ENCODE measurements at regions not wholly inside any gene's neighbourhood (a gene's known extent, or its start where the extent isn't known, plus 50 kb on each side); places are given as distances from the start of the nearest gene placed in this dataset.

- peaks cover 35% of the 10 kb centered on the region for H3K4me1 Mint-ChIP-seq
- H4K20me1 ChIP-seq (ENCODE audit: insufficient read depth, low read length): no peaks in the 10 kb centered on the region
- H3K36me3 ChIP-seq (replicated peaks in 1 of 2; ENCODE audit: control insufficient read depth in 1 of 2, insufficient read depth in 2 of 2, low read length in 2 of 2): no peaks in the 10 kb centered on the region
- no peak overlapping the region for H2AFZ ChIP-seq (ENCODE audit: insufficient read depth, low read depth, low read length, poor library complexity, severe bottlenecking)
- H3K9ac ChIP-seq (ENCODE audit: insufficient read depth, low read length, poor library complexity, severe bottlenecking): no peak overlapping the region
- intact Hi-C loops (cut with micrococcal nuclease): no loop called here
- no peaks in the 10 kb centered on the region for H3K27me3 ChIP-seq (ENCODE audit: control insufficient read depth in 2 of 2, insufficient read depth in 2 of 2, low read length in 2 of 2)
- no peak for DNase-seq
- H3K4me3 Mint-ChIP-seq: no peak overlapping the region
- H3K27me3 Mint-ChIP-seq (ENCODE audit: low read depth in 3 of 3): peaks cover 0 to 3% (median 0%) of the 10 kb centered on the region in 3 donors
- no peak overlapping the region for H3K4me3 ChIP-seq (replicated peaks in 1 of 3; ENCODE audit: low read depth in 2 of 3, low read length in 3 of 3)
- peaks cover 20 to 25% of the 10 kb centered on the region in 2 donors for H3K4me1 ChIP-seq (ENCODE audit: control insufficient read depth in 1 of 2, insufficient read depth in 2 of 2, low read length in 2 of 2)
- no peaks in the 10 kb centered on the region for H3K9me3 ChIP-seq (replicated peaks in 1 of 2; ENCODE audit: control insufficient read depth in 1 of 2, insufficient read depth in 1 of 2, low read length in 2 of 2)
- no peak overlapping the region for H3K27ac Mint-ChIP-seq
- no peak for TF ChIP-seq CTCF (IDR thresholded peaks at IDR 0.05)
- no peaks in the 10 kb centered on the region for H3K36me3 Mint-ChIP-seq
- H3K4me2 ChIP-seq (replicated peaks; ENCODE audit: extremely low read depth, low read length, poor library complexity, severe bottlenecking): no peak overlapping the region
- no peak overlapping the region for H3K27ac ChIP-seq (ENCODE audit: low read depth in 1 of 2, low read length in 2 of 2)
- WGBS (ENCODE audit: insufficient coverage): no CpG with 5 or more reads among the region's 4 CpGs
- H3K9me3 Mint-ChIP-seq: peaks cover 3 to 15% (median 9%) of the 10 kb centered on the region in 7 donors
- no peaks in the 10 kb centered on the region for H3K79me2 ChIP-seq (ENCODE audit: insufficient read depth, low read length)
Observed at GRCh38 chr3:90005281-90005847, 897.9 kb downstream of the EPHA3 start.

DNA sequence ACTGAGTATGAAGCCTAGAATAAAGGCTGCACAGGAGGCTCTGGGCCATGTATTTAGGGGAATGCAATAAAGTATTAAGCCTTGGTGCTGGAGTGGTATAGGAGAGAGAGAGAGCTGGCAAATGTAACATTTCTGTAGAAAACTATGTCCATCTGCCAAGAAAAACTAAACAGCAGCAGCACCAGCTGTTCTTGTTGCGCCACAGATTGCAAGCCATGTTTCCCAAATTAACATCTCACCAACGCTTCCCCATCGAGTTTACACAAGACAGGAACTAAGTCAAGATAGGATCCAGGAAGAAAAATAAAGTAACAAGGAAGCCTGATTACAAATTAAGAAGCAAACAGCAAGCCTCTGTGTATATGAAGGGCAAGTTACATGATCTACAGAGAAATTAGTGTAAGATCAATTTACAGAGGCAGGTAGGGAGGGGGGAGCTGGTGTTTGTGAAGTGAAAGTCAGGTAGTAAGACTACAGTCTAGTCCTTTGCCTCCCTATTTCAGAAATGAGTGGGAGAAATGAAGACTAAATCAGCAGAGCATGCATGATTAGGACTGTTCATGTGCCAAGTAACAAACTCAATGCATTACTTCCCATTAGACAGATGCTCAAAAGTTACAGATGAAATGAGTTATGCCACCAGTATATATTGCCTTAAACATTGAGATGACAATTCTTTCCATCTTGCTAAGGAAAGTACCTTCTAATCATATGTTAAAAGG lies 900.5 kb downstream of the EPHA3 start:
- no peaks in the 10 kb centered on the region for H3K9me3 ChIP-seq (replicated peaks in 1 of 2; ENCODE audit: control insufficient read depth in 1 of 2, insufficient read depth in 1 of 2, low read length in 2 of 2)
- no peaks in the 10 kb centered on the region for H3K27me3 Mint-ChIP-seq (ENCODE audit: low read depth in 3 of 3)
- peak overlapping the region in 1 of 2 donors; percentile 62 for H3K27ac ChIP-seq (ENCODE audit: low read depth in 1 of 2, low read length in 2 of 2)
- H4K20me1 ChIP-seq (ENCODE audit: insufficient read depth, low read length): no peaks in the 10 kb centered on the region
- H3K27ac Mint-ChIP-seq: peak overlapping the region in 6 of 7 donors; percentile 29 to 76 (median 67)
- H3K4me3 ChIP-seq (replicated peaks in 1 of 3; ENCODE audit: low read depth in 2 of 3, low read length in 3 of 3): peak overlapping the region in 2 of 3 experiments; percentile 13 to 37
- no peak for DNase-seq
- H3K4me1 ChIP-seq (ENCODE audit: control insufficient read depth in 1 of 2, insufficient read depth in 2 of 2, low read length in 2 of 2): peaks cover 20 to 25% of the 10 kb centered on the region in 2 donors
- H3K79me2 ChIP-seq (ENCODE audit: insufficient read depth, low read length): no peaks in the 10 kb centered on the region
- intact Hi-C loops (cut with micrococcal nuclease): no loop called here
- no peaks in the 10 kb centered on the region for H3K27me3 ChIP-seq (ENCODE audit: control insufficient read depth in 2 of 2, insufficient read depth in 2 of 2, low read length in 2 of 2)
- peaks cover 45% of the 10 kb centered on the region for H3K4me1 Mint-ChIP-seq
- H3K36me3 ChIP-seq (replicated peaks in 1 of 2; ENCODE audit: control insufficient read depth in 1 of 2, insufficient read depth in 2 of 2, low read length in 2 of 2): no peaks in the 10 kb centered on the region
- 0% methylated on average over 2 of the region's 3 CpGs for WGBS (ENCODE audit: insufficient coverage)
- no peaks in the 10 kb centered on the region for H3K36me3 Mint-ChIP-seq
- no peak for TF ChIP-seq CTCF (IDR thresholded peaks at IDR 0.05)
- H3K4me3 Mint-ChIP-seq: peak overlapping the region in 1 of 2 donors; percentile 61
- peaks cover 3 to 10% (median 6%) of the 10 kb centered on the region in 7 donors for H3K9me3 Mint-ChIP-seq
- peak overlapping the region; percentile 31 for H2AFZ ChIP-seq (ENCODE audit: insufficient read depth, low read depth, low read length, poor library complexity, severe bottlenecking)
- peak overlapping the region; percentile 58 for H3K4me2 ChIP-seq (replicated peaks; ENCODE audit: extremely low read depth, low read length, poor library complexity, severe bottlenecking)
- no peak overlapping the region for H3K9ac ChIP-seq (ENCODE audit: insufficient read depth, low read length, poor library complexity, severe bottlenecking)
